ENCODE measurements at regions not wholly inside any gene's neighbourhood (a gene's known extent, or its start where the extent isn't known, plus 50 kb on each side); places are given as distances from the start of the nearest gene placed in this dataset.

- H3K4me1 Mint-ChIP-seq (ENCODE audit: low read depth, unreplicated experiment) = peaks cover 3% of the 10 kb centered on the region
- no peak overlapping the region for H3K4me3 Mint-ChIP-seq (ENCODE audit: unreplicated experiment)
- no peaks in the 10 kb centered on the region for H3K36me3 Mint-ChIP-seq (ENCODE audit: low read depth, unreplicated experiment)
- no peak overlapping the region for H3K4me2 ChIP-seq (ENCODE audit: low read length)
- H3K9ac ChIP-seq (ENCODE audit: low read length) = no peak overlapping the region
- no peak overlapping the region for H3K27ac Mint-ChIP-seq (ENCODE audit: unreplicated experiment)
- no peaks in the 10 kb centered on the region for H3K36me3 ChIP-seq (ENCODE audit: insufficient read depth, low read length)
- H3K4me1 ChIP-seq (ENCODE audit: insufficient read depth, low read length) = peaks cover 12% of the 10 kb centered on the region
- H4K20me1 ChIP-seq (ENCODE audit: insufficient read depth, low read length) = no peaks in the 10 kb centered on the region
- H3K9me3 ChIP-seq (ENCODE audit: insufficient read depth, low read depth, low read length) = no peaks in the 10 kb centered on the region
- H3K4me3 ChIP-seq (ENCODE audit: insufficient read depth, low read depth, low read length) = no peak overlapping the region
- peaks cover 2% of the 10 kb centered on the region for H3K27me3 Mint-ChIP-seq (ENCODE audit: low read depth, unreplicated experiment)
- DNase-seq (ENCODE audit: low read depth) (no peak), FAIRE-seq (no peak)
- TF ChIP-seq, protein P1, sequence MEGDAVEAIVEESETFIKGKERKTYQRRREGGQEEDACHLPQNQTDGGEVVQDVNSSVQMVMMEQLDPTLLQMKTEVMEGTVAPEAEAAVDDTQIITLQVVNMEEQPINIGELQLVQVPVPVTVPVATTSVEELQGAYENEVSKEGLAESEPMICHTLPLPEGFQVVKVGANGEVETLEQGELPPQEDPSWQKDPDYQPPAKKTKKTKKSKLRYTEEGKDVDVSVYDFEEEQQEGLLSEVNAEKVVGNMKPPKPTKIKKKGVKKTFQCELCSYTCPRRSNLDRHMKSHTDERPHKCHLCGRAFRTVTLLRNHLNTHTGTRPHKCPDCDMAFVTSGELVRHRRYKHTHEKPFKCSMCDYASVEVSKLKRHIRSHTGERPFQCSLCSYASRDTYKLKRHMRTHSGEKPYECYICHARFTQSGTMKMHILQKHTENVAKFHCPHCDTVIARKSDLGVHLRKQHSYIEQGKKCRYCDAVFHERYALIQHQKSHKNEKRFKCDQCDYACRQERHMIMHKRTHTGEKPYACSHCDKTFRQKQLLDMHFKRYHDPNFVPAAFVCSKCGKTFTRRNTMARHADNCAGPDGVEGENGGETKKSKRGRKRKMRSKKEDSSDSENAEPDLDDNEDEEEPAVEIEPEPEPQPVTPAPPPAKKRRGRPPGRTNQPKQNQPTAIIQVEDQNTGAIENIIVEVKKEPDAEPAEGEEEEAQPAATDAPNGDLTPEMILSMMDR (IDR thresholded peaks at IDR 0.05; ENCODE audit: insufficient read depth, low read depth, low read length) = no peak
- TF ChIP-seq EZH2 (IDR thresholded peaks at IDR 0.05; ENCODE audit: insufficient read depth, low read length) = no peak
- H3K27ac ChIP-seq (ENCODE audit: low read depth, low read length) = no peak overlapping the region
- no peaks in the 10 kb centered on the region for H3K27me3 ChIP-seq (ENCODE audit: insufficient read depth, low read length)
- peaks cover 1% of the 10 kb centered on the region for H3K9me3 Mint-ChIP-seq (ENCODE audit: unreplicated experiment)
- no peaks in the 10 kb centered on the region for H3K79me2 ChIP-seq (ENCODE audit: insufficient read depth, low read length)
- H2AFZ ChIP-seq (ENCODE audit: low read depth, low read length) = no peak overlapping the region
Observed at GRCh38 chr6:5909721-5910120, 97.0 kb downstream of the NRN1 start.

DNA sequence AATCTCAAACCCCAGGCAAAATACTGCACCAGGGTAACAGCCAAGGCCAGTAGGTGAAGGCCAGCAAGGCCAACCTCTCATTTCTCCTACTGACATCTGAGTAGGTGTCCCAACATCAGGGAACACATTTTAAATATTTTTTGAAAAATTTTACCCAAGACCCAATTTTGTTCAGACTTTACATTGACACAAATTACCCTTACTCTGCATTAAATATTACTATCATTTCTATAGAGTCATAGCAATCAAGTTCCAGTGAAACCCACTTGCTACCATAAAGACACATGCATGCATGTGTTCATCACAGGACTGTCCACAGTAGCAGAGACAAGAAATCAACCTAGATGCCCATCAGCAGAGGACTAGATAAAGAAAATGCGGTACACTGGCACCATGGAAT lies 99.9 kb downstream of the NRN1 start:
- peaks cover 3% of the 10 kb centered on the region for H3K4me1 Mint-ChIP-seq (ENCODE audit: low read depth, unreplicated experiment)
- H2AFZ ChIP-seq (ENCODE audit: low read depth, low read length) = no peak overlapping the region
- TF ChIP-seq, protein P1 (IDR thresholded peaks at IDR 0.05; ENCODE audit: insufficient read depth, low read depth, low read length) = no peak
- TF ChIP-seq EZH2 (IDR thresholded peaks at IDR 0.05; ENCODE audit: insufficient read depth, low read length) = no peak
- no peaks in the 10 kb centered on the region for H3K79me2 ChIP-seq (ENCODE audit: insufficient read depth, low read length)
- H3K9me3 ChIP-seq (ENCODE audit: insufficient read depth, low read depth, low read length) = no peaks in the 10 kb centered on the region
- no peaks in the 10 kb centered on the region for H3K36me3 Mint-ChIP-seq (ENCODE audit: low read depth, unreplicated experiment)
- H3K36me3 ChIP-seq (ENCODE audit: insufficient read depth, low read length) = no peaks in the 10 kb centered on the region
- H3K27me3 Mint-ChIP-seq (ENCODE audit: low read depth, unreplicated experiment) = no peaks in the 10 kb centered on the region
- peaks cover 12% of the 10 kb centered on the region for H3K4me1 ChIP-seq (ENCODE audit: insufficient read depth, low read length)
- H3K27me3 ChIP-seq (ENCODE audit: insufficient read depth, low read length) = no peaks in the 10 kb centered on the region
- DNase-seq (ENCODE audit: low read depth) = no peak
- no peak for FAIRE-seq
- no peaks in the 10 kb centered on the region for H3K9me3 Mint-ChIP-seq (ENCODE audit: unreplicated experiment)
- H4K20me1 ChIP-seq (ENCODE audit: insufficient read depth, low read length) = no peaks in the 10 kb centered on the region
- H3K9ac ChIP-seq (ENCODE audit: low read length) = no peak overlapping the region
- no peak overlapping the region for H3K27ac Mint-ChIP-seq (ENCODE audit: unreplicated experiment)
- no peak overlapping the region for H3K4me2 ChIP-seq (ENCODE audit: low read length)
- H3K4me3 Mint-ChIP-seq (ENCODE audit: unreplicated experiment) = no peak overlapping the region
- H3K4me3 ChIP-seq (ENCODE audit: insufficient read depth, low read depth, low read length) = no peak overlapping the region
- H3K27ac ChIP-seq (ENCODE audit: low read depth, low read length) = no peak overlapping the region

GRCh38 chr6:5906340-5906670 lies 100.4 kb downstream of the NRN1 start:
- H3K9ac ChIP-seq (ENCODE audit: low read length) = peak overlapping the region; percentile 2
- no peak overlapping the region for H3K4me3 Mint-ChIP-seq (ENCODE audit: unreplicated experiment)

More at GRCh38 chr6:5906340-5906670, 100.4 kb downstream of the NRN1 start:
- Mint-ChIP-seq H3K4me1 (ENCODE audit: low read depth, unreplicated experiment) (peaks cover 3% of the 10 kb centered on the region), H3K27me3 (ENCODE audit: low read depth, unreplicated experiment) (no peaks in the 10 kb centered on the region), H3K27ac (ENCODE audit: unreplicated experiment) (no peak overlapping the region), H3K9me3 (ENCODE audit: unreplicated experiment) (no peaks in the 10 kb centered on the region), H3K36me3 (ENCODE audit: low read depth, unreplicated experiment) (no peaks in the 10 kb centered on the region)
- H4K20me1 ChIP-seq (ENCODE audit: insufficient read depth, low read length) = no peaks in the 10 kb centered on the region
- H3K4me3 ChIP-seq (ENCODE audit: insufficient read depth, low read depth, low read length) = no peak overlapping the region
- peak overlapping the region; percentile 35 for H2AFZ ChIP-seq (ENCODE audit: low read depth, low read length)
- H3K36me3 ChIP-seq (ENCODE audit: insufficient read depth, low read length) = no peaks in the 10 kb centered on the region
- no peak for TF ChIP-seq EZH2 (IDR thresholded peaks at IDR 0.05; ENCODE audit: insufficient read depth, low read length)
- TF ChIP-seq, protein P1 (IDR thresholded peaks at IDR 0.05; ENCODE audit: insufficient read depth, low read depth, low read length) = no peak
- no peaks in the 10 kb centered on the region for H3K9me3 ChIP-seq (ENCODE audit: insufficient read depth, low read depth, low read length)
- no peak overlapping the region for H3K27ac ChIP-seq (ENCODE audit: low read depth, low read length)
- H3K4me1 ChIP-seq (ENCODE audit: insufficient read depth, low read length) = peaks cover 12% of the 10 kb centered on the region
- H3K27me3 ChIP-seq (ENCODE audit: insufficient read depth, low read length) = no peaks in the 10 kb centered on the region
- no peaks in the 10 kb centered on the region for H3K79me2 ChIP-seq (ENCODE audit: insufficient read depth, low read length)
- no peak for FAIRE-seq
- DNase-seq (ENCODE audit: low read depth) = no peak
- no peak overlapping the region for H3K4me2 ChIP-seq (ENCODE audit: low read length)
